HEK293T (cell line): ENCODE measurements at regions not wholly inside any gene's neighbourhood (a gene's known extent, or its start where the extent isn't known, plus 50 kb on each side); places are given as distances from the start of the nearest gene placed in this dataset.

Experiments
- CTCF ChIA-PET: fragments of 350-600 bp; formaldehyde crosslinking; extraction: SDS; loops from one replicate; lab custom pipeline; 2021; ENCODE audit warnings: antibody characterized with exemption, inconsistent platforms; lab: Yijun Ruan, JAX
- POLR2A ChIA-PET: fragments of 350-600 bp; formaldehyde crosslinking; extraction: SDS; loops from one replicate; lab custom pipeline; 2020; ENCODE audit warnings: antibody characterized with exemption, inconsistent platforms; lab: Yijun Ruan, JAX
- DNase-seq: peaks from one replicate; pipeline ENCODE4 v3.0.0; 2012; ENCODE audit warnings: mixed read lengths; ENCODE audit errors: extremely low spot score
- ARNT ChIP-seq: fragments of 450-650 bp; IDR thresholded peaks from 2 replicates; pipeline ENCODE4 v1.6.1; 2017; ENCODE audit warnings: mild to moderate bottlenecking
- BHLHE40 ChIP-seq: fragments of 450-650 bp; IDR thresholded peaks from 2 replicates; pipeline ENCODE4 v1.6.1; 2016; ENCODE audit warnings: mild to moderate bottlenecking, moderate library complexity, borderline replicate concordance
- CTBP1 ChIP-seq: fragments of 450-650 bp; IDR thresholded peaks from 2 replicates; pipeline ENCODE4 v1.6.1; 2016; ENCODE audit warnings: borderline replicate concordance
- ELF4 ChIP-seq: fragments of 450-650 bp; IDR thresholded peaks from 2 replicates; pipeline ENCODE4 v1.6.1; 2017; ENCODE audit warnings: antibody characterized with exemption
- FOXA1 ChIP-seq: fragments of 450-650 bp; IDR thresholded peaks from 2 replicates; pipeline ENCODE4 v1.6.1; 2016; ENCODE audit warnings: mild to moderate bottlenecking
- FOXK2 ChIP-seq: fragments of 450-650 bp; IDR thresholded peaks from 2 replicates; pipeline ENCODE4 v1.6.1; 2016; ENCODE audit warnings: mild to moderate bottlenecking
- FOXM1 ChIP-seq: fragments of 450-650 bp; IDR thresholded peaks from 2 replicates; pipeline ENCODE4 v1.6.1; 2017; ENCODE audit warnings: mild to moderate bottlenecking, borderline replicate concordance
- HDGF ChIP-seq: fragments of 450-650 bp; IDR thresholded peaks from 2 replicates; pipeline ENCODE4 v1.6.1; 2017; ENCODE audit warnings: antibody characterized with exemption, borderline replicate concordance
- L3MBTL2 ChIP-seq: fragments of 450-650 bp; conservative IDR thresholded peaks from 2 replicates; pipeline ENCODE4 v1.6.1; 2016; ENCODE audit warnings: mild to moderate bottlenecking
- LEF1 ChIP-seq: fragments of 450-650 bp; IDR thresholded peaks from 2 replicates; pipeline ENCODE4 v1.6.1; 2017; ENCODE audit warnings: mild to moderate bottlenecking, borderline replicate concordance
- NFRKB ChIP-seq: fragments of 450-650 bp; IDR thresholded peaks from 2 replicates; pipeline ENCODE4 v1.6.1; 2016; ENCODE audit warnings: mild to moderate bottlenecking, moderate library complexity
- PKNOX1 ChIP-seq: fragments of 450-650 bp; IDR thresholded peaks from 2 replicates; pipeline ENCODE4 v1.6.1; 2016
- SP1 ChIP-seq: fragments of 450-650 bp; IDR thresholded peaks from 2 replicates; pipeline ENCODE4 v1.6.1; 2017
- SUZ12 ChIP-seq: fragments of 450-650 bp; IDR thresholded peaks from 2 replicates; pipeline ENCODE4 v1.6.1; 2016; ENCODE audit warnings: mild to moderate bottlenecking
- TARDBP ChIP-seq: fragments of 450-650 bp; IDR thresholded peaks from 2 replicates; pipeline ENCODE4 v1.6.1; 2016
- ZNF384 ChIP-seq: fragments of 450-650 bp; IDR thresholded peaks from 2 replicates; pipeline ENCODE4 v1.6.1; 2016

- DNase-seq = no peak
- ChIA-PET CTCF (interaction anchor here (0.9 kb wide), 1 partner anchor 10 kb away, joined by 4 read pairs; no protein-coding TSS in a partner anchor), POLR2A (interaction anchor here (1.4 kb wide), 1 partner anchor 9 kb away, joined by 3 read pairs; no protein-coding TSS in a partner anchor)
- TF ChIP-seq SP1 (no peak), FOXM1 (no peak), PKNOX1 (no peak), SUZ12 (no peak)
Observed at GRCh38 chr13:78844106-78844505, 185.2 kb upstream of the OBI1 start.

- no peak for DNase-seq
- POLR2A ChIA-PET = no interaction called here
- CTCF ChIA-PET = no interaction called here
- TF ChIP-seq ARNT (no peak), FOXM1 (no peak), SP1 (no peak), NFRKB (no peak)
Observed at GRCh38 chr13:78841358-78841963, 182.5 kb upstream of the OBI1 start.

- CTCF ChIA-PET = no interaction called here
- TF ChIP-seq PKNOX1 = no peak
- TF ChIP-seq TARDBP = no peak
- TF ChIP-seq ZNF384 = no peak
- no peak for TF ChIP-seq HDGF
- TF ChIP-seq FOXM1 = no peak
- no peak for TF ChIP-seq ELF4
- TF ChIP-seq LEF1 = no peak
- TF ChIP-seq L3MBTL2 = no peak
- TF ChIP-seq SP1 = no peak
- no peak for TF ChIP-seq CTBP1
- TF ChIP-seq NFRKB = no peak
- no peak for TF ChIP-seq BHLHE40
- TF ChIP-seq FOXA1 = no peak
- no peak for TF ChIP-seq FOXK2
- no peak for TF ChIP-seq ARNT
- no peak for TF ChIP-seq SUZ12
- no peak for DNase-seq
- POLR2A ChIA-PET = interaction anchor here (1.6 kb wide), 1 partner anchor 8 kb away, joined by 3 read pairs; no protein-coding TSS in a partner anchor
Observed at GRCh38 chr13:78836238-78836784, 177.4 kb upstream of the OBI1 start.

GRCh38 chr13:78832461-78832860, 173.5 kb upstream of the OBI1 start:
- TF ChIP-seq SP1 = no peak
- TF ChIP-seq FOXK2 = no peak
- TF ChIP-seq ELF4 = no peak
- TF ChIP-seq LEF1 = no peak
- no peak for TF ChIP-seq ARNT
- no peak for TF ChIP-seq L3MBTL2
- TF ChIP-seq SUZ12 = no peak
- CTCF ChIA-PET = no interaction called here
- POLR2A ChIA-PET = no interaction called here
- DNase-seq = no peak

- no peak for DNase-seq
- POLR2A ChIA-PET = no interaction called here
- no peak for TF ChIP-seq FOXM1
- TF ChIP-seq TARDBP = no peak
- TF ChIP-seq L3MBTL2 = no peak
- TF ChIP-seq FOXA1 = no peak
- TF ChIP-seq HDGF = no peak
- TF ChIP-seq LEF1 = no peak
- TF ChIP-seq ARNT = no peak
- TF ChIP-seq SUZ12 = no peak
- no peak for TF ChIP-seq SP1
- CTCF ChIA-PET = no interaction called here
Observed at GRCh38 chr13:78830508-78830907, 171.6 kb upstream of the OBI1 start.

- no peak for TF ChIP-seq HDGF
- no peak for TF ChIP-seq FOXA1
- TF ChIP-seq FOXM1 = no peak
- TF ChIP-seq ARNT = no peak
- TF ChIP-seq NFRKB = no peak
- no peak for TF ChIP-seq L3MBTL2
- TF ChIP-seq ZNF384 = no peak
- TF ChIP-seq ELF4 = no peak
- TF ChIP-seq CTBP1 = no peak
- no peak for DNase-seq
- ChIA-PET CTCF (no interaction called here), POLR2A (no interaction called here)
Observed at GRCh38 chr13:78829821-78830220, 170.9 kb upstream of the OBI1 start.

GRCh38 chr13:78827471-78827870, 168.5 kb upstream of the OBI1 start:
- TF ChIP-seq CTBP1 = no peak
- no peak for TF ChIP-seq FOXK2
- TF ChIP-seq ELF4 = no peak
- TF ChIP-seq BHLHE40 = no peak
- TF ChIP-seq L3MBTL2 = no peak
- TF ChIP-seq ARNT = no peak
- no peak for TF ChIP-seq PKNOX1
- no peak for TF ChIP-seq SP1
- TF ChIP-seq ZNF384 = no peak
- TF ChIP-seq FOXA1 = no peak
- TF ChIP-seq NFRKB = no peak
- no peak for TF ChIP-seq FOXM1
- TF ChIP-seq SUZ12 = no peak
- TF ChIP-seq TARDBP = no peak
- no peak for DNase-seq
- ChIA-PET POLR2A (no interaction called here), CTCF (interaction anchor here (0.7 to 1.0 kb wide), 2 partner anchors 151 to 1090 kb away, joined by 3 read pairs; no protein-coding TSS in a partner anchor)
